SK-N-SH treated with all-trans-retinoic acid at 6 μM for 48 hours (cell line): ENCODE measurements at regions not wholly inside any gene's neighbourhood (a gene's known extent, or its start where the extent isn't known, plus 50 kb on each side); places are given as distances from the start of the nearest gene placed in this dataset.

ENCODE experiments used
- ATAC-seq: fragments of 200-7000 bp; cut with Tn5 transposase; 3 replicates; pipeline ENCODE4 v1.9.1; 2020; ENCODE audit warnings: mild to moderate bottlenecking, moderate library complexity
- BACH2 ChIP-seq: fragments of 250-450 bp; sonication (Bioruptor Pico); IDR thresholded peaks from 2 replicates; pipeline ENCODE4 v1.9.0; 2021; ENCODE audit warnings: mild to moderate bottlenecking, borderline replicate concordance
- CREB5 ChIP-seq: fragments of 250-450 bp; sonication (Bioruptor Pico); IDR thresholded peaks from 2 replicates; pipeline ENCODE4 v1.5.1; 2020; ENCODE audit warnings: low read depth, mild to moderate bottlenecking, moderate library complexity
- CSDC2 ChIP-seq: fragments of 250-450 bp; sonication (Bioruptor Pico); IDR thresholded peaks from 2 replicates; pipeline ENCODE4 v1.5.0; 2020; ENCODE audit warnings: mild to moderate bottlenecking, moderate library complexity
- ESRRG ChIP-seq: fragments of 250-450 bp; sonication (Bioruptor Pico); IDR thresholded peaks from 2 replicates; pipeline ENCODE4 v1.6.1; 2021; ENCODE audit warnings: mild to moderate bottlenecking
- ISL1 ChIP-seq: fragments of 250-450 bp; sonication (Bioruptor Pico); IDR thresholded peaks from 2 replicates; pipeline ENCODE4 v2.1.2; 2022; ENCODE audit warnings: mild to moderate bottlenecking, moderate library complexity
- OSR1 ChIP-seq: fragments of 250-450 bp; sonication (Bioruptor Pico); IDR thresholded peaks from 2 replicates; pipeline ENCODE4 v1.8.0; 2022; ENCODE audit warnings: moderate library complexity, mild to moderate bottlenecking, inconsistent platforms
- POU6F1 ChIP-seq: fragments of 250-450 bp; sonication (Bioruptor Pico); IDR thresholded peaks from 2 replicates; pipeline ENCODE4 v1.8.0; 2021; ENCODE audit warnings: low read depth, mild to moderate bottlenecking, moderate library complexity, borderline replicate concordance
- PPARA ChIP-seq: fragments of 250-450 bp; sonication (Bioruptor Pico); IDR thresholded peaks from 2 replicates; pipeline ENCODE4 v1.5.0; 2020; ENCODE audit warnings: mild to moderate bottlenecking, borderline replicate concordance
- RARB ChIP-seq: fragments of 250-450 bp; sonication (Bioruptor Pico); IDR thresholded peaks from 2 replicates; pipeline ENCODE4 v1.8.0; 2021; ENCODE audit warnings: mild to moderate bottlenecking, moderate library complexity
- SNAI2 ChIP-seq: fragments of 250-450 bp; sonication (Bioruptor Pico); IDR thresholded peaks from 2 replicates; pipeline ENCODE4 v1.5.0; 2020; ENCODE audit warnings: mild to moderate bottlenecking, moderate library complexity
- TCF4 ChIP-seq: fragments of 250-450 bp; sonication (Bioruptor Pico); IDR thresholded peaks from 2 replicates; pipeline ENCODE4 v1.8.0; 2021; ENCODE audit warnings: mild to moderate bottlenecking, moderate library complexity, borderline replicate concordance
- TOX ChIP-seq: fragments of 250-450 bp; sonication (Bioruptor Pico); IDR thresholded peaks from 2 replicates; pipeline ENCODE4 v1.8.0; 2021; ENCODE audit warnings: mild to moderate bottlenecking, moderate library complexity, borderline replicate concordance
- ZC3H10 ChIP-seq: fragments of 250-450 bp; sonication (Bioruptor Pico); IDR thresholded peaks from 2 replicates; pipeline ENCODE4 v1.5.1; 2021; ENCODE audit warnings: mild to moderate bottlenecking, moderate library complexity
- ZFP30 ChIP-seq: fragments of 450-650 bp; formaldehyde crosslinking; IDR thresholded peaks from 2 replicates; pipeline ENCODE4 v1.5.0; 2022; ENCODE audit warnings: mild to moderate bottlenecking, moderate library complexity
- ZNF565 ChIP-seq: fragments of 450-650 bp; formaldehyde crosslinking; conservative IDR thresholded peaks from 2 replicates; pipeline ENCODE4 v1.5.0; 2020; ENCODE audit warnings: low read depth, mild to moderate bottlenecking, moderate library complexity
- ZNF70 ChIP-seq: fragments of 450-650 bp; formaldehyde crosslinking; IDR thresholded peaks from 2 replicates; pipeline ENCODE4 v1.5.0; 2020; ENCODE audit warnings: mild to moderate bottlenecking, moderate library complexity
- ZNF8 ChIP-seq: fragments of 450-650 bp; formaldehyde crosslinking; IDR thresholded peaks from 2 replicates; pipeline ENCODE4 v1.5.0; 2020; ENCODE audit warnings: mild to moderate bottlenecking, moderate library complexity
- TF ChIP-seq, protein P1 (sequence below): fragments of 250-450 bp; sonication (Bioruptor Pico); IDR thresholded peaks from 2 replicates; pipeline ENCODE4 v1.5.1; 2021; ENCODE audit warnings: mild to moderate bottlenecking, moderate library complexity
- TF ChIP-seq, protein P2 (sequence below): fragments of 250-450 bp; sonication (Bioruptor Pico); IDR thresholded peaks from 2 replicates; pipeline ENCODE4 v1.8.0; 2020; ENCODE audit warnings: mild to moderate bottlenecking, moderate library complexity, borderline replicate concordance

- no peak for ATAC-seq
- TF ChIP-seq TCF4: no peak
- TF ChIP-seq, protein P1, sequence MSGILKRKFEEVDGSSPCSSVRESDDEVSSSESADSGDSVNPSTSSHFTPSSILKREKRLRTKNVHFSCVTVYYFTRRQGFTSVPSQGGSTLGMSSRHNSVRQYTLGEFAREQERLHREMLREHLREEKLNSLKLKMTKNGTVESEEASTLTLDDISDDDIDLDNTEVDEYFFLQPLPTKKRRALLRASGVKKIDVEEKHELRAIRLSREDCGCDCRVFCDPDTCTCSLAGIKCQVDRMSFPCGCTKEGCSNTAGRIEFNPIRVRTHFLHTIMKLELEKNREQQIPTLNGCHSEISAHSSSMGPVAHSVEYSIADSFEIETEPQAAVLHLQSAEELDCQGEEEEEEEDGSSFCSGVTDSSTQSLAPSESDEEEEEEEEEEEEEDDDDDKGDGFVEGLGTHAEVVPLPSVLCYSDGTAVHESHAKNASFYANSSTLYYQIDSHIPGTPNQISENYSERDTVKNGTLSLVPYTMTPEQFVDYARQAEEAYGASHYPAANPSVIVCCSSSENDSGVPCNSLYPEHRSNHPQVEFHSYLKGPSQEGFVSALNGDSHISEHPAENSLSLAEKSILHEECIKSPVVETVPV (CRISPR knock-in tag): no peak
- TF ChIP-seq ZNF565 (CRISPR knock-in tag): no peak
- TF ChIP-seq OSR1 (CRISPR knock-in tag): no peak
- no peak for TF ChIP-seq ZNF8
These were observed 811.5 kb upstream of the CHAC2 start for GRCh38 chr2:52956118-52956517.

DNA sequence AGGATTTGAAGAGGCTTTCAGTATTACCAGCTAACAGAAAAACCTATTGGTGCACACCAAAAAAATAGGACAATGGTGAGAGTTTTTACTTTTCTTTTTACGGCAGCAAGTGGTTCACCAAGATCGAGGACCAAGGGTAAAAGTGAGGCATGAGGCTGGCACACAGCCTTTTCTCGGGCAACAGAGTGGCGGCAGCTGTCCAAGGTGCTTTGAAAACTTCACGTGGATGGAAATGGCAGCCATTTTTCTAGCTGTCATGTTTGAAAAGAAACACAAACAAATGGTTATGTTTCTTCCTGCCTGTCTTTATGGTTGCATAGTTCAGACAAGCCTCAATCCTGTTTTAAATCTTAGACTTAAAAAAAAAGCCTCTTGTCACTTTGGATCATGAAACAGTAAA lies 812.5 kb upstream of the CHAC2 start:
- TF ChIP-seq ESRRG (no peak), SNAI2 (CRISPR knock-in tag) (no peak), OSR1 (CRISPR knock-in tag) (no peak), ZFP30 (CRISPR knock-in tag) (no peak), PPARA (CRISPR knock-in tag) (no peak), ISL1 (CRISPR knock-in tag) (no peak)
- TF ChIP-seq, protein P1 (CRISPR knock-in tag): no peak
- no peak for ATAC-seq

DNA sequence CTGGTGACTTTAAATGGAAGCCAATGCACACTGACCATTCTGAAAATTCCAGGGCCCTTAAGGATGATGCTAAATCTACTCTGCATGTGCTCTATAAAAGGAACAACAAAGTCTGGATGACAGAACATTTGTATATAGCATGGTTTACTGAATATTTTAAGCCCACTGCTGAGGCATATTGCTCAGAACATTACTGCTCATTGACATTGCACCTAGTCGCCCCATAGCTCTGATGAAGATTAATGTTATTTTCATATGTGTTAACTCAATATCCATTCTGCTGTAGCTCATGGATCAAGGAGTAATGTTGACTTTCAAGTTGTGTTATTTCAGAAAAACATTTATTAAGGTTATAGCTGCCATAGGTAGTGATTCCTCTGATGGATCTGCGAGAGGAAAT lies 827.5 kb upstream of the CHAC2 start:
- no peak for ATAC-seq
- TF ChIP-seq, protein P2, sequence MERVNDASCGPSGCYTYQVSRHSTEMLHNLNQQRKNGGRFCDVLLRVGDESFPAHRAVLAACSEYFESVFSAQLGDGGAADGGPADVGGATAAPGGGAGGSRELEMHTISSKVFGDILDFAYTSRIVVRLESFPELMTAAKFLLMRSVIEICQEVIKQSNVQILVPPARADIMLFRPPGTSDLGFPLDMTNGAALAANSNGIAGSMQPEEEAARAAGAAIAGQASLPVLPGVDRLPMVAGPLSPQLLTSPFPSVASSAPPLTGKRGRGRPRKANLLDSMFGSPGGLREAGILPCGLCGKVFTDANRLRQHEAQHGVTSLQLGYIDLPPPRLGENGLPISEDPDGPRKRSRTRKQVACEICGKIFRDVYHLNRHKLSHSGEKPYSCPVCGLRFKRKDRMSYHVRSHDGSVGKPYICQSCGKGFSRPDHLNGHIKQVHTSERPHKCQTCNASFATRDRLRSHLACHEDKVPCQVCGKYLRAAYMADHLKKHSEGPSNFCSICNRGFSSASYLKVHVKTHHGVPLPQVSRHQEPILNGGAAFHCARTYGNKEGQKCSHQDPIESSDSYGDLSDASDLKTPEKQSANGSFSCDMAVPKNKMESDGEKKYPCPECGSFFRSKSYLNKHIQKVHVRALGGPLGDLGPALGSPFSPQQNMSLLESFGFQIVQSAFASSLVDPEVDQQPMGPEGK (CRISPR knock-in tag): no peak
- TF ChIP-seq, protein P1 (CRISPR knock-in tag): no peak
- TF ChIP-seq ZNF8 (no peak), OSR1 (CRISPR knock-in tag) (no peak), CREB5 (no peak), PPARA (CRISPR knock-in tag) (no peak), SNAI2 (CRISPR knock-in tag) (no peak), ISL1 (CRISPR knock-in tag) (no peak), BACH2 (CRISPR knock-in tag) (no peak), CSDC2 (CRISPR knock-in tag) (no peak), TCF4 (no peak), ZNF70 (CRISPR knock-in tag) (no peak), ESRRG (no peak), TOX (CRISPR knock-in tag) (no peak), RARB (CRISPR knock-in tag) (no peak), ZC3H10 (no peak), POU6F1 (CRISPR knock-in tag) (no peak), ZFP30 (CRISPR knock-in tag) (no peak), ZNF565 (CRISPR knock-in tag) (no peak)

DNA sequence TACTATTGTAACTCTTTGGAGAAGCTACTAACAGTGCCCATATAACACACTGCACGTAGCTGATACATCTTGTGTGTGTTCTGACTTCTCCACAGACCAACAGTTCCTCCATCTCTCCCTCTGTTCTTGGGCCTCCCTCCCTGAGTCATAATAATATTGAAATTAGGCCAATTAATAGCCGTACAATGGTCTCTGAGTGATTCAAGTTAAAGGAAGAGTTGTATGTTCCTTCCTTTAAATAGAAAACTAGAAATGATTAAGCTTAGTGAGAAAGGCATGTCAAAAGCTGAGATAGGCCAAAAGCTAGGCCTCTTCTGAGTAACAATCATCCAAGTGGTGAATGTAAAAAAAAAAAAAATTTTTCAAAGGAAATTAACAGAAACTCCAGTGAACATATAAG lies 828.4 kb upstream of the CHAC2 start:
- ATAC-seq: no peak
- TF ChIP-seq ZNF70 (CRISPR knock-in tag): no peak
- TF ChIP-seq, protein P2 (CRISPR knock-in tag): no peak
- no peak for TF ChIP-seq ZFP30 (CRISPR knock-in tag)
- TF ChIP-seq TCF4: no peak
- TF ChIP-seq CREB5: no peak
- no peak for TF ChIP-seq OSR1 (CRISPR knock-in tag)
- TF ChIP-seq BACH2 (CRISPR knock-in tag): no peak
- TF ChIP-seq ESRRG: no peak
- no peak for TF ChIP-seq ISL1 (CRISPR knock-in tag)
- TF ChIP-seq ZNF8: no peak
- no peak for TF ChIP-seq TOX (CRISPR knock-in tag)
- TF ChIP-seq POU6F1 (CRISPR knock-in tag): no peak
